ENCODE measurements at regions not wholly inside any gene's neighbourhood (a gene's known extent, or its start where the extent isn't known, plus 50 kb on each side); places are given as distances from the start of the nearest gene placed in this dataset.

DNA sequence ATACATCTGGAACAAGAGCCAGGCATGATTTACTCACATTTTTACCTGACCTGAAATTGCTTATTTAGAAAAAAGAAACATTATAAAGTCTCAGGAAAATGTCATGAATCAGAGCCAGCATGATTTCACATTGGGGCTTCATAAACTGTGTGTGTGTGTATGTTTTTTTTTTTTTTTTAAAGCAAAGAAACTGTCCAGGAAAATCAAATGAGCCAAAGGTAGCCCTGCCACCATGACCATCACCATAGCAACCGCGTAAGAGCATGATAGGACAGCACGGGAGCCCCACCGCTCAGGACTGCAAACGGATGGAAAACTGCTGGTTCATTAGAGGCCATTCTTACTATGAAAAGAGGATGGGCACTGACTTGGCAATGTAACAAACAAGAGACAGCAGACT, 139.2 kb downstream of the NTMT2 start:
- TF ChIP-seq CTCF (optimal IDR thresholded peaks at IDR 0.05 in 1 of 3, IDR thresholded peaks at IDR 0.05 in 1 of 3, conservative IDR thresholded peaks at IDR 0.05 in 1 of 3; ENCODE audit: extremely low read depth in 1 of 3, insufficient read depth in 2 of 3, low read length in 3 of 3) = no peak
- TF ChIP-seq EZH2 (IDR thresholded peaks at IDR 0.05; ENCODE audit: low read length) = no peak

Data from keratinocyte (primary cell).